Right kidney (tissue), 1 donor: ENCODE measurements at regions not wholly inside any gene's neighbourhood (a gene's known extent, or its start where the extent isn't known, plus 50 kb on each side); places are given as distances from the start of the nearest gene placed in this dataset.
"Not testable (repeated sequence)": the region's sequence is repeated elsewhere in the genome, so short reads cannot be mapped to it uniquely, and the experiment has no call there.

ENCODE experiments used
- DNase-seq: peaks from one replicate; pipeline ENCODE4 v3.0.0-alpha.2; 2016

DNA sequence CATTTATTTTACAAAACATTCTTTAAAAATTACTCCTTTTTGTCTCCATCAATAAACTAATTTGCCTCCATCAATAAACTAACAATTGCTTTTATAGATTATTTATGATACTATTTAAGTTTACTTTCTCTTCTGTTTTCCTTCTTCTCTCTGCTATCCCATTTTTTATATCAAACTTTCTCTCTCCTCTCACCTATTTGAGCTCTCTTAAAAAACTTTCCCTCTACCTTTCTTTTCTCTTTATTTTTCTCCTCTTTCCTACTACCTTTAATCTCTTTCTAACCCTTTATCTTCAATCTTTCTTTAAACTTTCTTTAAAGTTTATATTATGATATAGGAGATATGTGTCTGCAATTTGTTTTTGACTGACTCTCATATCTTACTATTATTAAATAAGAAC is 566.4 kb downstream of the DACH1 start:
- no peak for DNase-seq

DNA sequence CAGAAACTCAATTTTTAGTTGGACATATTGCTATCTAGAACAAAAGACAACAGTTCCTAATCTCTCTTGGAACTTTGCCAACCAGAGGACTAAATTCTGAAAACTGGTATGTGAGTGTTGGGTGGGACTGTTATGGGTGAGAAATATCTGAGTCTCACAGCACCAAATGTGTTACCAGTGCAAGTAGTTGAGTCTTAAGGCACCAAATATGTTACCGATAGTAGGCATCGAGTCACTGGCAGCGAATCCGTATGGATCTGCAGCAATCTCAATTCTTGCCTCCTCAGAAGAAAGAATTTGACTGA is 575.2 kb downstream of the DACH1 start:
- DNase-seq: no peak

DNA sequence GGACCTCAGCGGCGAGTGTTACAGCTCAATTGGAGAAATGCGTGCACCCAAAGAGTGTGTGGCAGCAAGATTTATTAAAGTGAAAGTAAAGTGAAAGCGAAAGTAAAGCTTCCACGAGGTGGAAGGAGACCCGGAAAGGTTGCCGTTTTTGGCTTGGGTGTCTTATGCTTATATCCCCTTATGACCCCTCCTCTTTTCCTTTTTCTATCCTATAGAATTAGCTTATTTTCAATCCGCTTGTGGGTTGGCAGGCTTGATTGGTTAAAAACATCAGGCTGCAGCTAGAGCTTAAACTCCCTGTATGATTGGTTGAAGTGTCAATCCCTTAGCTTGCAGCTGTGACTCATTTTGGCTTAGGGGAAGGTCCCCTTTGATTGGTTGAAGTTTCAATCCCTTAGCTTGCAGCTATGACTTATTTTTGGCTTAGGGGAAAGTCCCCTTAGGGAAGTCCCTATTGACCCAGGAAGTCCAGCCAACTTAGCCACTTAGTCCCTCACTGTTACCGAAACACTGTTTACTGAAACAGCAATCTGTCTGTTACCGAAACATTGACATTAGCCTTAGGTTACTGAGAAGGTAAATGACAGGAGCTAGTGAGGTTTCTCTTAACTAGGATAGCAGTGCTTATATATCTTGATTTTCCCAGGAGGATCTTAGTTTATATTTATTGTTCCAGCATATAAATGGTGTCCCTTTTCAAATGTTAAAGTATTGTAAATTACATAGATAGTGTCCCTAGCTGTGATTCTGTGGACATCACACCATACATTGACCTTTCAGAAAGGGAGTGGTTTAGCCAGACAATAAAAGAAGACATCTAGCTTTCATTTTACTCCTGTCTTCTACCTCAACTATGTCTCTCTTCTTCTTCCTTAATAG is 575.8 kb downstream of the DACH1 start:
- no peak for DNase-seq

- DNase-seq: not testable (repeated sequence)
These were observed 577.0 kb downstream of the DACH1 start for GRCh38 chr13:71289980-71290379.

DNA sequence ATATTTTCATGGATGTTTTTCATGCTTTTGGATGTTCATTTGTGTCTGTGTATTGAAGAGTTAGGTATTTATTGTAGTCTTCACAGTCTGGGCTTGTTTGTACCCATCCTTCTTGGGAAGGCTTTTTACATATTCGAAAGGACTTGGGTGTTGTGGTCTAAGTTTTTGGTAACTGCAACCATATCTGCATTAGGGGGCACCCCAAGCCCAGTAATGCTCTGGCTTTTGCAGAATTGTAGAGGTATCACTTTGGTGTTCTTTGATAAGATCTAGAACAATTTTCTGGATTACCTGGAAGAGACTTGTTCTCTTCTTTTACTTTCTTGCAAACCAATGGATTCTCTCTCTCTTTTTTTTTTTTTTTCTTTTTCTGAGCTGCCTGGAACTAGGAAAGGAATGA is 581.3 kb downstream of the DACH1 start:
- no peak for DNase-seq

DNA sequence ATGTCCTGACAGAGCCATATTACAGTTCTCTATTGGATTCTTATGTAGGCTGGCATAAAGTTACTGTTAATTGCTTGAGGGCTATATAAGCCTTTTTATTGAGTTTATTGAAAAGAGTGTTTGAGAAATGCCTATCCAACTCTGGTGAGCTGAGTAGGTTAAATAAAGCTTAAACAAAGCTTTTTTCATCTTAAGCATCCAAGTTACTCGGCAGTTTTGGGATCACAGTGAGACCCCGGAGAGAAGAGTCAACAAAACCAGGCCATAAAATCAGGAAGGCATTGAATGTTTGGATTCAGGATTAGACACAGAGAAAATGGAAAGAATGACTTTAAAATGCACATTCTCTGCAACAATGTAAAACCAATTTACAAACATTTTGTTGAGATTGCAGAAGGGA is 588.5 kb downstream of the DACH1 start:
- no peak for DNase-seq

DNA sequence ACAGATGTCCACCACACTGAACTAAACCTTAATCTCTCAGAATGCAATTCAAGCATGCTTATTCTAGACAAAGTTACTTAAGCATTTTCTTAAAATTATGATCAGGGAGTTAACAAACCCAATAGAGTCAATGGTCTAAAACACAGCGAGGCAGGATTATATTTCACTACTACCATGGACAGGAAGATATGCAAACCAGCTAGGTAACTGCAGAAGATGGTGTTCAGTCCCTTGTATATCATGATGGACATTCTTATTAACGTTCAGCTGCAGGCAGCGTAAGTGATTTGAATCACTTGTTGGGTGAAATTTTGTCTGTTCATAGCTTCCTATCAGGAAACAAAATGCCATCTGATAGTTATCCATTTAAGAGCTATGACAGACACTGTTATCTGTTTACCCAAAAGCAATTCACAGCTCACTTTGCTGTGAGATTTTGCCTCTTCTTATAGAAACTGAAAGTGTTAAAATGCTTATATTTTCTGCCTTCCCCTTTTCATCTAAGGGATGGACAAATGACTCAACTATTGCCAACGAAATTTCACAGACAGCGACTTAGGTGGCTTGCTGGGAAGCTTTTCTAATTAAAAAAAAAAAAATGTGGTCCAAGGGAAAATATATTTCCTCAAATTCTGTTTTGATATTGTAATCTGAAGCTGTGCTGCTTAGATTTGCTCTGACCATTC is 591.9 kb downstream of the DACH1 start:
- no peak for DNase-seq

- DNase-seq: no peak
These were observed 605.7 kb downstream of the DACH1 start for GRCh38 chr13:71261256-71261655.

DNA sequence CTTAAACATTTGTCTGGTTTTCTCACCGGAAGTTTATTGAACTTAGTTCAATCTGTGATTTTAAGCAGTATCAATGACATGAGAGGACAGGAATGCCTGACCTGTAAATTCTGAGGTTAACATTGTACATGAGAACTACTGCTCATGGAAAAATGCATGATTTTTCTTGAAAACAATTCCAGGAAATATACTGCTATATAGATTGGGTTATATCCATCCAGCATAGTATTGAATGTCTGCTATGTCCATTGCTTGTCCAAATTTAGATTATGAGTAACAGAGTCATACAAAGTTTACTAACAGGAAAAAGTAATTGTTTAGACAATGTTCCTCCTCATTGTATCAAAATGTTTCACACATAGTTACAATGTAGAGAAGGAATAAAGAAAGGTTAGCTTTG is 606.8 kb downstream of the DACH1 start:
- no peak for DNase-seq

DNA sequence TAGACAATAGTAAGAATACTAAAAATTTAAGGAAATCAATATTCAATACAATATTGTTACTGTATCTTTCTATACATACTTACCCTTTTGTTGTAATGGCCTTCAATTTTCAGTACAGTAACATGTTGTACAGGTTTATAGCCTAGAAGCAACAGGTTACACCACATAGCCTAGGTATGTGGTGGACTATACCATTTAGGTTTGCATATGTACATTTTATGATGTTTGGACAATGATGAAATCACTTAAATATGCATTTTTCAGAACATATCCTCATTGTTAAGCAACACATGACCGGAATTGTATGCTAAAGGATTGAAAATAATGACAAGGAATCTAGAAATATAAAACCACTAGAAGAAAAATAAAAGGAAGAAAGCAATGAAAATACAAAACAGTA is 611.4 kb downstream of the DACH1 start:
- DNase-seq: no peak

GRCh38 chr13:71254384-71254783 is 612.6 kb downstream of the DACH1 start:
- DNase-seq: no peak

- DNase-seq: no peak
These were observed 614.8 kb downstream of the DACH1 start for GRCh38 chr13:71252184-71252704.

DNA sequence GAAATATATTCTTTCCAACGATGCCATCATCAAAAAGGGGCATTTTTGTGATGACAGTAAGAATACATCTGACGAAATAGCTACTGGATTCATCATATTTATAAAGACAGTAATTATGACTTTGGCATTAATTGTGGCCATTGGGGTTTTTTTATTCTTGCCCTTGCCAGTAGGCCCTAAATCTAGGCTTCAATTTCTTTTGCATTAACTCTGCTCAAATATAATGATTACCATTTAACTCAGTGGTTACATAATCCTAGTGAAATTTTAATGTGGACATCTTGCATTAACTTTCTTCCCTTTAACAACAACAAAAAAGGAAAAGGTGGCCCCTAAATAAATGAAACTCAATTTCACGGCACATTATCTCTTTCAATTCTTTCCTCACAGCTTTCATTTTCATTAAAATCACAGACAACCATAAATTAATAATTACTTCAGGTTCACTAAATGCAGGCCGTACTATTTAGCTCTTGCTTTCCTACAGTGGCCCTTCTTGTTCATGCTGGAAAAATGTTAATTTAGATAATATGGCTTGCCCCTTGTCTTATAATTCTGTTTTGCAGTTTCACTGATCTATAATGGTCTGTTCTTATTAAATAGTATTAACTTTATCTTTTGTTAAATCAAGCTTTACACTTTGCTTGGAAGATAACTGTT is 615.6 kb downstream of the DACH1 start:
- DNase-seq: no peak

- DNase-seq: no peak
These were observed 618.0 kb downstream of the DACH1 start for GRCh38 chr13:71249011-71249410.

DNA sequence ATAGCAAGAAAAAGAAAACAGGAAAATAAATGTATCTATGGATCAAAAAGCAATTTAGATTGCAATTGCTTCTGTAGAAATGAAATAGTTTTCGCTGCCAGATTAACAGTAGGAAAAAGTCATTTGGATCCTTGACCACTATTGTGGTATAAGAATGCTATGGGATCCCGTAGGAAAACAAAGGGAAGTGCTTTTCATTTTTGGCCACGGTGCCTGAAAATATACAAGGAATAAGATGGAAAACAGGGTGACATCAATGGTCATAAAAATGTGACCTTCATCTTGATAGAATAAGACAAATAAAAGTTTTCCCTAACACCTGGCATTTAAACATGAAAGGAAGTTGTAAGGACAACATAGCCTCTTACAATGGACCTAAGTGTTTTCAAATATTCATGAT is 622.8 kb downstream of the DACH1 start:
- DNase-seq: no peak

GRCh38 chr13:71242201-71242600 is 624.8 kb downstream of the DACH1 start:
- DNase-seq: no peak

DNA sequence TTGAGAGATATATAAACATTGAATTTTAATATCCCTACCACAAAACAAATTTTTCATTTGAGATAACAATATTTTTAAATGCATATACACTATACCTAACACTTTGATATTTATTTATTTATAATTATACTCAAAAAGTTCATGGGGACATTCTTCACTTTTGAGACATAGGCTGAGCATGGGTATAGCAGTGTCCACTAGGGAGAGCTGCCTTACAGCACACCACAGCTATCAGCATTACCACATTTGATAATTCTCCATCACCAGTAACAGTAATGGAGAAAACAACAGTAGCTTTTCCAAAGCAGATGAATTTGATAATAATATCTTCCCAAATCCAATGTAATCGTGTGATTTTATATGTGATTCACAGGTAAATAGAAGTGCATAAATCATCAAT is 626.1 kb downstream of the DACH1 start:
- no peak for DNase-seq

DNA sequence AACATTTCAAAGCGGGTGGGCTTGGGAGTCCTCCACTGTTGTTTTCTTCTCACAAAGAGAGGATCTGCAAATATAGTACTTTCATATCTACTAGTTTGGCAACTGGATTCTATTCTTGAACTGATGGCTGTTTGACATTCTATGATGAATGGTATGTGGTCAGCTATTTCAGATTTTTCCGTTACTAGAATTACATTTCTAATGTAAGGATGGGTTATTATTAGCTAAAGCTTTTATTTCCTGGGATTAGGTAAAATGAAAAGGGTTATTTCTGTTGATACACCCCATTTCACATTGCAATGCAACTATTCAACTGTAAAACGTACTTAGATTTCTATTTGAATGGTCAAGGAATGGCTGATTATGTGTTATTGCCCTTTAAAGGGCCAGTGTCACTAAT is 629.7 kb downstream of the DACH1 start:
- no peak for DNase-seq

GRCh38 chr13:71219698-71220415 is 647.1 kb downstream of the DACH1 start:
- no peak for DNase-seq

DNA sequence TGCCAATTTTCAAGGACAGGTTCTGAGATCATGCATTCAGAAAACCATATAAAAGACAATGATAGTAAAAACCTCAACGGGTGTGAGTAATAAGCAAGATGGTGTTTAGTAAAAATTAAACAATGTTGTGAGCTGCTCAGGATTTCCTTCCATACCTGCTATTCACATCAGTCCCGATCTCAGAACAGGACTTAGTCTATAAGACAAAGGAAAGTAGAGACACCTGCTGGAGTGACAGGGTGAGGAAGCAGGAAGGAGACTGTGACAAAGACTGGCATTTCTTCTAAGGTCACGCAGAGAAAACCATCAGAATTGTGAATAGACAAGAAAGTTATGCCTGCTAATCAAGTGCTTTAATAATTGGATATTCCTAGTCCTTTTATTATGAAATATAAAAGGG is 648.0 kb downstream of the DACH1 start:
- no peak for DNase-seq

DNA sequence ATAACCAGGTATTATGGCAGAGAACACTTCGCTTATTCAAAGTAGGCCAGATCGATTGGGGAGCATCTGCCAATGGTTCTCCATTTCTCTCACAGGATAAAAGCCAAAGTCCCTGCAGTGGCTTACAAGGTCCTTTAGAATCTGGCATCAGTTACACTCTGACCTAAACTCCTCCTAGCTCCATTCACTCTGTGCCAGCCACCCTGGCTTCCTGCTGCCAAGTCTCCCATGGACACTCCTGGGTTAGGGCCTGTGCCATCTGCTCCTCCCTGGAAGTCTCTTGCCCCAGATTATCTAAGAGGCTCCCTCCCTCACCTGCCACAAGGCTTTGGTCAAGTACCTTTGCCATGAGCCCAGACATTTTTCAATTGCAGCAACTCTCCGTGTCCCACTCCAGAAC is 649.2 kb downstream of the DACH1 start:
- no peak for DNase-seq

DNA sequence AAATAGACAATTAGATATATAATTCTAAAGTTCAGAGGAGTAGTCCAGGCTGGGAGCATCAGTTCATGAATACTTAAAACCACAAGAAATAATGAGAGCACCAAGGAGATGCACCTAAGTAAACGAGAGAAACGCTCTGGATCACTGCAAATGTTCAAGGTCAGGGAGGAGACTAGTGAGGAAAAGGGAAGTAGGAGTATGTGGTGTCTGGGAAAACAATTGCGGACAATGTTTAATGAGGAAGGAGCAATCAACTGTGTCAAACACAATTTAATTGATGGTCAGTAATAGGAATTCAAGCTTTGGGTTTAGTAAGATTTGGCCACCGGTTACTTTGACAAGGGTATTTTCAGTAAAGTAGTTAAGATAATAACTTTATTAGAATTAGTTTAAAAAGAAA is 652.2 kb downstream of the DACH1 start:
- DNase-seq: no peak

GRCh38 chr13:71214357-71214756 is 652.6 kb downstream of the DACH1 start:
- no peak for DNase-seq
